Astrocyte (in vitro differentiated cells and primary cell): ENCODE measurements at regions not wholly inside any gene's neighbourhood (a gene's known extent, or its start where the extent isn't known, plus 50 kb on each side); places are given as distances from the start of the nearest gene placed in this dataset.
"Not testable (repeated sequence)": the region's sequence is repeated elsewhere in the genome, so short reads cannot be mapped to it uniquely, and the experiment has no call there.

Experiments
- DNase-seq: peaks from one replicate; pipeline ENCODE4 v3.0.0-alpha.2; 2010; ENCODE audit warnings: low read depth
- FAIRE-seq: peaks from 2 replicates; lab custom pipeline; 2011; peaks lifted over from hg19 to GRCh38; lab: Jason Lieb, UNC
- H2AFZ ChIP-seq: 2 replicates; pipeline ENCODE4 v1.6.0; 2012; ENCODE audit warnings: low read depth, low read length, inconsistent platforms
- H3K27ac ChIP-seq: 2 replicates; pipeline ENCODE4 v1.5.1; 2011; ENCODE audit warnings: low read depth, low read length, inconsistent platforms
- H3K27me3 ChIP-seq: 2 replicates; pipeline ENCODE4 v1.6.0; 2011; ENCODE audit warnings: low read length, inconsistent platforms; ENCODE audit not compliant: insufficient read depth
- H3K36me3 ChIP-seq: 2 replicates; pipeline ENCODE4 v1.5.1; 2011; ENCODE audit warnings: low read length, inconsistent platforms; ENCODE audit not compliant: insufficient read depth
- H3K4me1 ChIP-seq: 2 replicates; pipeline ENCODE4 v1.5.1; 2011; ENCODE audit warnings: low read length, inconsistent platforms; ENCODE audit not compliant: insufficient read depth
- H3K4me2 ChIP-seq: 2 replicates; pipeline ENCODE4 v1.6.0; 2012; ENCODE audit warnings: low read length, inconsistent platforms
- H3K4me3 ChIP-seq: 2 replicates; pipeline ENCODE4 v1.5.1; 2011; ENCODE audit warnings: low read depth, mild to moderate bottlenecking, low read length, inconsistent platforms; ENCODE audit not compliant: insufficient read depth
- H3K79me2 ChIP-seq: 2 replicates; pipeline ENCODE4 v1.6.0; 2012; ENCODE audit warnings: mild to moderate bottlenecking, low read length, inconsistent platforms; ENCODE audit not compliant: insufficient read depth
- H3K9ac ChIP-seq: 2 replicates; pipeline ENCODE4 v1.6.0; 2012; ENCODE audit warnings: mild to moderate bottlenecking, low read length, inconsistent platforms
- H3K9me3 ChIP-seq: 2 replicates; pipeline ENCODE4 v1.5.1; 2012; ENCODE audit warnings: low read depth, mild to moderate bottlenecking, low read length, inconsistent platforms; ENCODE audit not compliant: insufficient read depth
- H4K20me1 ChIP-seq: 2 replicates; pipeline ENCODE4 v1.6.0; 2012; ENCODE audit warnings: low read length, inconsistent platforms; ENCODE audit not compliant: insufficient read depth
- H3K27ac Mint-ChIP-seq: one replicate; pipeline ENCODE4 v1.8.0; 2021; ENCODE audit warnings: mild to moderate bottlenecking, mixed read lengths; ENCODE audit not compliant: unreplicated experiment
- H3K27me3 Mint-ChIP-seq: one replicate; pipeline ENCODE4 v1.8.0; 2021; ENCODE audit warnings: low read depth, mixed read lengths; ENCODE audit not compliant: unreplicated experiment
- H3K36me3 Mint-ChIP-seq: one replicate; pipeline ENCODE4 v1.8.0; 2021; ENCODE audit warnings: low read depth, mixed read lengths; ENCODE audit not compliant: unreplicated experiment
- H3K4me1 Mint-ChIP-seq: one replicate; pipeline ENCODE4 v1.8.0; 2021; ENCODE audit warnings: low read depth, mixed read lengths; ENCODE audit not compliant: unreplicated experiment
- H3K4me3 Mint-ChIP-seq: one replicate; pipeline ENCODE4 v1.8.0; 2021; ENCODE audit warnings: mild to moderate bottlenecking, moderate library complexity, mixed read lengths; ENCODE audit not compliant: unreplicated experiment
- H3K9me3 Mint-ChIP-seq: one replicate; pipeline ENCODE4 v1.8.0; 2021; ENCODE audit warnings: mild to moderate bottlenecking, mixed read lengths; ENCODE audit not compliant: unreplicated experiment
- EZH2 ChIP-seq: IDR thresholded peaks from 2 replicates; pipeline ENCODE4 v1.6.1; 2012; ENCODE audit warnings: mild to moderate bottlenecking, low read length, inconsistent platforms; ENCODE audit not compliant: insufficient read depth
- TF ChIP-seq, protein P1 (sequence below): IDR thresholded peaks from 2 replicates; pipeline ENCODE4 v1.5.1; 2011; ENCODE audit warnings: low read depth, mild to moderate bottlenecking, inconsistent platforms, low read length, moderate library complexity; ENCODE audit not compliant: insufficient read depth

DNA sequence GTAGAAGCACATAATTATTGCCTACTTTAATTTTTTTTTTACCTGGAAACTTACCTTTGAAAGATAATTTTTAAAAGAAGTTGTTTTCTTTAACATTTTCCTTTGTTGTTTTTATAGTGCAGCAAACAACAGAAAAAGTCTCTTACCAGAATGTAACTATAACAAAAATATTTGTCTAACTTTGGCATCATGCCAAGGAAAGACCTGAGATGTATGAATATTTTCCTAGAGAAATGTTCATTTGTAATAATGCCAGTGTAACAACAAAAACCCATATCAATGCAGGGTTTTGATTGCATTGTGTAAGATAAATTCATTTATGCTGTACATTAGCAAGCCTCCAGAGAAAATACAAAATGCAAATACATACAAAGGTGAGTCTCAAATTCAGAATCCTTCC, 775.7 kb downstream of the SI start:
- Histone ChIP-seq H3K36me3 (no peaks in the 10 kb centered on the region), H3K4me2 (no peak overlapping the region), H2AFZ (no peak overlapping the region), H3K4me3 (no peak overlapping the region), H4K20me1 (no peaks in the 10 kb centered on the region), H3K4me1 (no peaks in the 10 kb centered on the region), H3K9me3 (no peaks in the 10 kb centered on the region), H3K27me3 (no peaks in the 10 kb centered on the region), H3K9ac (no peak overlapping the region), H3K27ac (no peak overlapping the region), H3K79me2 (no peaks in the 10 kb centered on the region)
- DNase-seq (no peak), FAIRE-seq (no peak)
- no peak for TF ChIP-seq EZH2
- TF ChIP-seq, protein P1, sequence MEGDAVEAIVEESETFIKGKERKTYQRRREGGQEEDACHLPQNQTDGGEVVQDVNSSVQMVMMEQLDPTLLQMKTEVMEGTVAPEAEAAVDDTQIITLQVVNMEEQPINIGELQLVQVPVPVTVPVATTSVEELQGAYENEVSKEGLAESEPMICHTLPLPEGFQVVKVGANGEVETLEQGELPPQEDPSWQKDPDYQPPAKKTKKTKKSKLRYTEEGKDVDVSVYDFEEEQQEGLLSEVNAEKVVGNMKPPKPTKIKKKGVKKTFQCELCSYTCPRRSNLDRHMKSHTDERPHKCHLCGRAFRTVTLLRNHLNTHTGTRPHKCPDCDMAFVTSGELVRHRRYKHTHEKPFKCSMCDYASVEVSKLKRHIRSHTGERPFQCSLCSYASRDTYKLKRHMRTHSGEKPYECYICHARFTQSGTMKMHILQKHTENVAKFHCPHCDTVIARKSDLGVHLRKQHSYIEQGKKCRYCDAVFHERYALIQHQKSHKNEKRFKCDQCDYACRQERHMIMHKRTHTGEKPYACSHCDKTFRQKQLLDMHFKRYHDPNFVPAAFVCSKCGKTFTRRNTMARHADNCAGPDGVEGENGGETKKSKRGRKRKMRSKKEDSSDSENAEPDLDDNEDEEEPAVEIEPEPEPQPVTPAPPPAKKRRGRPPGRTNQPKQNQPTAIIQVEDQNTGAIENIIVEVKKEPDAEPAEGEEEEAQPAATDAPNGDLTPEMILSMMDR = no peak
- H3K9me3 Mint-ChIP-seq = no peaks in the 10 kb centered on the region
- H3K27me3 Mint-ChIP-seq = no peaks in the 10 kb centered on the region
- H3K4me3 Mint-ChIP-seq = no peak overlapping the region
- no peaks in the 10 kb centered on the region for H3K36me3 Mint-ChIP-seq
- no peaks in the 10 kb centered on the region for H3K4me1 Mint-ChIP-seq
- H3K27ac Mint-ChIP-seq = no peak overlapping the region

DNA sequence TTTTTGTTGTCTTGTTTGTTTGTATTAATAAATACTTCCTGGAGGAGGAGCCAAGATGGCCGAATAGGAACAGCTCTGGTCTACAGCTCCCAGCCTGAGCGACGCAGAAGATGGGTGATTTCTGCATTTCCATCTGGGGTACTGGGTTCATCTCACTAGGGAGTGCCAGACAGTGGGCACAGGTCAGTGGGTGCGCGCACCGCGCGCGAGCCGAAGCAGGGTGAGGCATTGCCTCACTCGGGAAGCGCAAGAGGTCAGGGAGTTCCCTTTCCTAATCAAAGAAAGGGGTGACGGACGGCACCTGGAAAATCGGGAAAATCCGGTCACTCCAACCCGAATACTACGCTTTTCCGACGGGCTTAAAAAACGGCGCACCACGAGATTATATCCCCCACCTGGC, 786.8 kb downstream of the SI start:
- H3K4me1 Mint-ChIP-seq, H3K27me3 ChIP-seq, H4K20me1 ChIP-seq, H3K79me2 ChIP-seq, H3K36me3 ChIP-seq, H3K4me3 Mint-ChIP-seq, H3K4me3 ChIP-seq, FAIRE-seq, H3K4me1 ChIP-seq, H3K9me3 ChIP-seq, H3K36me3 Mint-ChIP-seq, H3K27ac ChIP-seq, H3K27ac Mint-ChIP-seq, H3K9ac ChIP-seq, DNase-seq, H3K27me3 Mint-ChIP-seq, H3K4me2 ChIP-seq, H2AFZ ChIP-seq, H3K9me3 Mint-ChIP-seq: not testable (repeated sequence)

DNA sequence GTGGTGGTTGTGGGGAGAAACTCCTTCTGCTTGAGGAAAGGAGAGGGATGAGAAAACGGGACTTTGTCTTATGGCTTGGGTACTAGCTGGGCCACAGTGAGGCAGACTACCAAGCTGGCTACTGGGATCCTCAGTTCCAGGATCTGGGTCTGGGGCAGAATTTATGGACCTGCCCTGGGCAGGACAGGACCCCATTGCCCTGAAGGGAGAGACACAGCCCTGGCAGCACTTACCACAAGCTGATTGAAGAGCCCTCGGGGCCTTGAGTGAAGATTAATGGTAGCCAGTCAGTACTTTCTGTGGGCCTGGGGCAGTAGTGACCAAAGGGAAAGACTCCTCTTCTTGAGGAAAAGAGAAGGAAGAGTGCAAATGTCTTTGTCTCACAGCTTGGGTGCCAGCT, 799.7 kb downstream of the SI start:
- Histone ChIP-seq H3K9me3 (peaks cover 7% of the 10 kb centered on the region), H3K27ac (no peak overlapping the region), H4K20me1 (no peaks in the 10 kb centered on the region), H3K79me2 (no peaks in the 10 kb centered on the region), H3K9ac (no peak overlapping the region), H3K4me2 (no peak overlapping the region), H2AFZ (no peak overlapping the region), H3K4me3 (no peak overlapping the region), H3K4me1 (no peaks in the 10 kb centered on the region), H3K36me3 (no peaks in the 10 kb centered on the region), H3K27me3 (no peaks in the 10 kb centered on the region)
- Mint-ChIP-seq H3K9me3 (peaks cover 2% of the 10 kb centered on the region), H3K4me3 (no peak overlapping the region), H3K36me3 (no peaks in the 10 kb centered on the region), H3K4me1 (no peaks in the 10 kb centered on the region), H3K27me3 (no peaks in the 10 kb centered on the region), H3K27ac (no peak overlapping the region)
- TF ChIP-seq EZH2 = no peak
- TF ChIP-seq, protein P1 = no peak
- no peak for DNase-seq
- FAIRE-seq = no peak
